ENCODE measurements at regions not wholly inside any gene's neighbourhood (a gene's known extent, or its start where the extent isn't known, plus 50 kb on each side); places are given as distances from the start of the nearest gene placed in this dataset.

DNA sequence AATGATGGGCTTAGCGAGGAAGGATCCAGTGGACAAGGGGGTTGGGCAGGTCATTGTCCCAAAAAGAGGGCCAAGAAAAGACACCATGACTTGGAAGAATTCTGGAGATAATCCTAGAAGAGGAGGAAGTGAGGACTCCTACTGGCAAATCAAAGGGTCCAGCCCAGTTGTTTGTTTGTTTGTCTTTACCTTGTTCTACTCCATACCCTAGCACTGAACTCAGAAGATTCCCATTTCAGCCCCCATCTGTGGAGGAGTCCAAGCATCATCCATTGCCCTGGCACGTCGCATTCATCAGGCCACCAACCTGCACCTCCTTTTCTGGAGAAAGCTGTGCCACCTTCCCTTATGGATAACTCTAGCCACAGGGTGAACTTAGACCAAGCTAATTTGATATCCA lies 326.2 kb downstream of the EN1 start:
- Histone ChIP-seq H3K4me1 (ENCODE audit: control insufficient read depth in 4 of 4, insufficient read depth in 4 of 4, low read length in 3 of 4) (no peaks in the 10 kb centered on the region), H3K27ac (ENCODE audit: low read depth in 1 of 2, low read length in 2 of 2) (no peak overlapping the region), H3K36me3 (ENCODE audit: control insufficient read depth in 4 of 4, insufficient read depth in 3 of 4, low read depth in 1 of 4, low read length in 3 of 4) (no peaks in the 10 kb centered on the region), H3K9ac (ENCODE audit: low read depth in 1 of 2, low read length in 2 of 2) (no peak overlapping the region), H3K4me3 (ENCODE audit: low read depth in 1 of 3, low read length in 3 of 3) (no peak overlapping the region), H3K27me3 (ENCODE audit: control insufficient read depth in 4 of 4, insufficient read depth in 4 of 4, low read length in 3 of 4) (no peaks in the 10 kb centered on the region), H3K9me3 (ENCODE audit: control insufficient read depth in 4 of 4, low read length in 3 of 4) (peaks cover 11 to 30% (median 13%) of the 10 kb centered on the region in 4 donors)
- DNase-seq (ENCODE audit: low spot score): no peak
- 81% methylated on average over 3 of the region's 3 CpGs for WGBS
- TF ChIP-seq RAD21 (IDR thresholded peaks at IDR 0.05) (no peak), MAX (IDR thresholded peaks at IDR 0.05) (no peak), EGR1 (IDR thresholded peaks at IDR 0.05; ENCODE audit: low read depth in 2 of 2) (no peak), JUND (IDR thresholded peaks at IDR 0.05) (no peak), REST (IDR thresholded peaks at IDR 0.05) (no peak)
- TF ChIP-seq, protein P1, sequence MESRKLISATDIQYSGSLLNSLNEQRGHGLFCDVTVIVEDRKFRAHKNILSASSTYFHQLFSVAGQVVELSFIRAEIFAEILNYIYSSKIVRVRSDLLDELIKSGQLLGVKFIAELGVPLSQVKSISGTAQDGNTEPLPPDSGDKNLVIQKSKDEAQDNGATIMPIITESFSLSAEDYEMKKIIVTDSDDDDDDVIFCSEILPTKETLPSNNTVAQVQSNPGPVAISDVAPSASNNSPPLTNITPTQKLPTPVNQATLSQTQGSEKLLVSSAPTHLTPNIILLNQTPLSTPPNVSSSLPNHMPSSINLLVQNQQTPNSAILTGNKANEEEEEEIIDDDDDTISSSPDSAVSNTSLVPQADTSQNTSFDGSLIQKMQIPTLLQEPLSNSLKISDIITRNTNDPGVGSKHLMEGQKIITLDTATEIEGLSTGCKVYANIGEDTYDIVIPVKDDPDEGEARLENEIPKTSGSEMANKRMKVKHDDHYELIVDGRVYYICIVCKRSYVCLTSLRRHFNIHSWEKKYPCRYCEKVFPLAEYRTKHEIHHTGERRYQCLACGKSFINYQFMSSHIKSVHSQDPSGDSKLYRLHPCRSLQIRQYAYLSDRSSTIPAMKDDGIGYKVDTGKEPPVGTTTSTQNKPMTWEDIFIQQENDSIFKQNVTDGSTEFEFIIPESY (IDR thresholded peaks at IDR 0.05): no peak

DNA sequence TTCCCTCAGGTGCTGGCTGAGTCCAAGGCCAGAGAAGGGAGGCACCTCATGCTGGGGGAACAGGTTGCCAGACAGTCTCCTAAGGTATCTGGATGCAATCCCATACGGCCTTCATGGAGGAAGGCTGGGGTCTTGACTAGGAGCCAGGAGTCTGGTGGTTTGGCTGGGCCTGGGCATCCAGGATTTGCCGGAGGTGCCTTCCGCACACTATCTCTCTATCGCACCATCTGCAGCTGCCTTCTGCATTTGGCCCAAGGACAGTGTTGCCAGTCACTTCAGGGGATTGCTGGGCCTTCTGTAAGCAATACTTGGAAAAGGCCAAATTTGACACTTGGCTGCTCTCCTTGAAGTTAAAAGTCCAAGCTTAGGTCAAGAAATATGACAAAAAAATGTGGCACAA lies 327.2 kb downstream of the EN1 start:
- WGBS: 95% methylated on average over 4 of the region's 4 CpGs
- Histone ChIP-seq H3K36me3 (ENCODE audit: control insufficient read depth in 4 of 4, insufficient read depth in 3 of 4, low read depth in 1 of 4, low read length in 3 of 4) (no peaks in the 10 kb centered on the region), H3K27ac (ENCODE audit: low read depth in 1 of 2, low read length in 2 of 2) (no peak overlapping the region), H3K27me3 (ENCODE audit: control insufficient read depth in 4 of 4, insufficient read depth in 4 of 4, low read length in 3 of 4) (no peaks in the 10 kb centered on the region), H3K4me3 (ENCODE audit: low read depth in 1 of 3, low read length in 3 of 3) (no peak overlapping the region), H3K9ac (ENCODE audit: low read depth in 1 of 2, low read length in 2 of 2) (no peak overlapping the region), H3K4me1 (ENCODE audit: control insufficient read depth in 4 of 4, insufficient read depth in 4 of 4, low read length in 3 of 4) (no peaks in the 10 kb centered on the region), H3K9me3 (ENCODE audit: control insufficient read depth in 4 of 4, low read length in 3 of 4) (peaks cover 11 to 30% (median 13%) of the 10 kb centered on the region in 4 donors)
- TF ChIP-seq RXRA (IDR thresholded peaks at IDR 0.05) (no peak), HNF4A (conservative IDR thresholded peaks at IDR 0.05) (no peak), FOXA2 (IDR thresholded peaks at IDR 0.05) (no peak), RAD21 (IDR thresholded peaks at IDR 0.05) (no peak), TAF1 (conservative IDR thresholded peaks at IDR 0.05) (no peak), YY1 (IDR thresholded peaks at IDR 0.05) (no peak), GABPA (IDR thresholded peaks at IDR 0.05 in 1 of 2, conservative IDR thresholded peaks at IDR 0.05 in 1 of 2) (no peak)
- TF ChIP-seq, protein P1 (IDR thresholded peaks at IDR 0.05): no peak
- TF ChIP-seq, protein P2, sequence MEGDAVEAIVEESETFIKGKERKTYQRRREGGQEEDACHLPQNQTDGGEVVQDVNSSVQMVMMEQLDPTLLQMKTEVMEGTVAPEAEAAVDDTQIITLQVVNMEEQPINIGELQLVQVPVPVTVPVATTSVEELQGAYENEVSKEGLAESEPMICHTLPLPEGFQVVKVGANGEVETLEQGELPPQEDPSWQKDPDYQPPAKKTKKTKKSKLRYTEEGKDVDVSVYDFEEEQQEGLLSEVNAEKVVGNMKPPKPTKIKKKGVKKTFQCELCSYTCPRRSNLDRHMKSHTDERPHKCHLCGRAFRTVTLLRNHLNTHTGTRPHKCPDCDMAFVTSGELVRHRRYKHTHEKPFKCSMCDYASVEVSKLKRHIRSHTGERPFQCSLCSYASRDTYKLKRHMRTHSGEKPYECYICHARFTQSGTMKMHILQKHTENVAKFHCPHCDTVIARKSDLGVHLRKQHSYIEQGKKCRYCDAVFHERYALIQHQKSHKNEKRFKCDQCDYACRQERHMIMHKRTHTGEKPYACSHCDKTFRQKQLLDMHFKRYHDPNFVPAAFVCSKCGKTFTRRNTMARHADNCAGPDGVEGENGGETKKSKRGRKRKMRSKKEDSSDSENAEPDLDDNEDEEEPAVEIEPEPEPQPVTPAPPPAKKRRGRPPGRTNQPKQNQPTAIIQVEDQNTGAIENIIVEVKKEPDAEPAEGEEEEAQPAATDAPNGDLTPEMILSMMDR (IDR thresholded peaks at IDR 0.05; ENCODE audit: low read depth, low read length, missing input control): no peak
- DNase-seq (ENCODE audit: low spot score): no peak

Data from liver (tissue), 8 donors.